Astrocyte (in vitro differentiated cells and primary cell): ENCODE measurements at regions not wholly inside any gene's neighbourhood (a gene's known extent, or its start where the extent isn't known, plus 50 kb on each side); places are given as distances from the start of the nearest gene placed in this dataset.
"Not testable (repeated sequence)": the region's sequence is repeated elsewhere in the genome, so short reads cannot be mapped to it uniquely, and the experiment has no call there.

ENCODE experiments used
- DNase-seq: peaks from one replicate; pipeline ENCODE4 v3.0.0-alpha.2; 2010; ENCODE audit warnings: low read depth
- FAIRE-seq: peaks from 2 replicates; lab custom pipeline; 2011; peaks lifted over from hg19 to GRCh38; lab: Jason Lieb, UNC
- H2AFZ ChIP-seq: 2 replicates; pipeline ENCODE4 v1.6.0; 2012; ENCODE audit warnings: low read depth, low read length, inconsistent platforms
- H3K27ac ChIP-seq: 2 replicates; pipeline ENCODE4 v1.5.1; 2011; ENCODE audit warnings: low read depth, low read length, inconsistent platforms
- H3K27me3 ChIP-seq: 2 replicates; pipeline ENCODE4 v1.6.0; 2011; ENCODE audit warnings: low read length, inconsistent platforms; ENCODE audit not compliant: insufficient read depth
- H3K36me3 ChIP-seq: 2 replicates; pipeline ENCODE4 v1.5.1; 2011; ENCODE audit warnings: low read length, inconsistent platforms; ENCODE audit not compliant: insufficient read depth
- H3K4me1 ChIP-seq: 2 replicates; pipeline ENCODE4 v1.5.1; 2011; ENCODE audit warnings: low read length, inconsistent platforms; ENCODE audit not compliant: insufficient read depth
- H3K4me2 ChIP-seq: 2 replicates; pipeline ENCODE4 v1.6.0; 2012; ENCODE audit warnings: low read length, inconsistent platforms
- H3K4me3 ChIP-seq: 2 replicates; pipeline ENCODE4 v1.5.1; 2011; ENCODE audit warnings: low read depth, mild to moderate bottlenecking, low read length, inconsistent platforms; ENCODE audit not compliant: insufficient read depth
- H3K79me2 ChIP-seq: 2 replicates; pipeline ENCODE4 v1.6.0; 2012; ENCODE audit warnings: mild to moderate bottlenecking, low read length, inconsistent platforms; ENCODE audit not compliant: insufficient read depth
- H3K9ac ChIP-seq: 2 replicates; pipeline ENCODE4 v1.6.0; 2012; ENCODE audit warnings: mild to moderate bottlenecking, low read length, inconsistent platforms
- H3K9me3 ChIP-seq: 2 replicates; pipeline ENCODE4 v1.5.1; 2012; ENCODE audit warnings: low read depth, mild to moderate bottlenecking, low read length, inconsistent platforms; ENCODE audit not compliant: insufficient read depth
- H4K20me1 ChIP-seq: 2 replicates; pipeline ENCODE4 v1.6.0; 2012; ENCODE audit warnings: low read length, inconsistent platforms; ENCODE audit not compliant: insufficient read depth
- H3K27ac Mint-ChIP-seq: one replicate; pipeline ENCODE4 v1.8.0; 2021; ENCODE audit warnings: mild to moderate bottlenecking, mixed read lengths; ENCODE audit not compliant: unreplicated experiment
- H3K27me3 Mint-ChIP-seq: one replicate; pipeline ENCODE4 v1.8.0; 2021; ENCODE audit warnings: low read depth, mixed read lengths; ENCODE audit not compliant: unreplicated experiment
- H3K36me3 Mint-ChIP-seq: one replicate; pipeline ENCODE4 v1.8.0; 2021; ENCODE audit warnings: low read depth, mixed read lengths; ENCODE audit not compliant: unreplicated experiment
- H3K4me1 Mint-ChIP-seq: one replicate; pipeline ENCODE4 v1.8.0; 2021; ENCODE audit warnings: low read depth, mixed read lengths; ENCODE audit not compliant: unreplicated experiment
- H3K4me3 Mint-ChIP-seq: one replicate; pipeline ENCODE4 v1.8.0; 2021; ENCODE audit warnings: mild to moderate bottlenecking, moderate library complexity, mixed read lengths; ENCODE audit not compliant: unreplicated experiment
- H3K9me3 Mint-ChIP-seq: one replicate; pipeline ENCODE4 v1.8.0; 2021; ENCODE audit warnings: mild to moderate bottlenecking, mixed read lengths; ENCODE audit not compliant: unreplicated experiment
- CTCF ChIP-seq: IDR thresholded peaks from 2 replicates; pipeline ENCODE4 v1.5.1; 2011; ENCODE audit warnings: low read depth, mild to moderate bottlenecking, inconsistent platforms, low read length, moderate library complexity; ENCODE audit not compliant: insufficient read depth
- EZH2 ChIP-seq: IDR thresholded peaks from 2 replicates; pipeline ENCODE4 v1.6.1; 2012; ENCODE audit warnings: mild to moderate bottlenecking, low read length, inconsistent platforms; ENCODE audit not compliant: insufficient read depth

GRCh38 chr4:161280929-161281328 lies 882.9 kb downstream of the FSTL5 start:
- no peak overlapping the region for H3K4me3 ChIP-seq
- H3K4me1 ChIP-seq: no peaks in the 10 kb centered on the region
- no peak overlapping the region for H3K27ac Mint-ChIP-seq
- H3K4me3 Mint-ChIP-seq: no peak overlapping the region
- H3K27me3 ChIP-seq: no peaks in the 10 kb centered on the region
- no peak overlapping the region for H2AFZ ChIP-seq
- H3K9me3 ChIP-seq: no peaks in the 10 kb centered on the region
- no peaks in the 10 kb centered on the region for H3K79me2 ChIP-seq
- no peaks in the 10 kb centered on the region for H3K4me1 Mint-ChIP-seq
- H3K4me2 ChIP-seq: no peak overlapping the region
- DNase-seq (no peak), FAIRE-seq (no peak)
- H3K36me3 ChIP-seq: no peaks in the 10 kb centered on the region
- no peaks in the 10 kb centered on the region for H4K20me1 ChIP-seq
- TF ChIP-seq CTCF: no peak
- TF ChIP-seq EZH2: no peak
- no peaks in the 10 kb centered on the region for H3K27me3 Mint-ChIP-seq
- peaks cover 2% of the 10 kb centered on the region for H3K36me3 Mint-ChIP-seq
- peaks cover 4% of the 10 kb centered on the region for H3K9me3 Mint-ChIP-seq
- H3K27ac ChIP-seq: no peak overlapping the region
- no peak overlapping the region for H3K9ac ChIP-seq

GRCh38 chr4:161279095-161279494 lies 884.7 kb downstream of the FSTL5 start:
- Mint-ChIP-seq H3K4me3 (no peak overlapping the region), H3K27ac (no peak overlapping the region)

GRCh38 chr4:161277150-161277787 lies 886.5 kb downstream of the FSTL5 start:
- H3K4me1 ChIP-seq, H3K4me2 ChIP-seq, FAIRE-seq, H3K27ac Mint-ChIP-seq, H4K20me1 ChIP-seq, H2AFZ ChIP-seq, H3K9me3 Mint-ChIP-seq, H3K36me3 ChIP-seq, H3K36me3 Mint-ChIP-seq, H3K4me1 Mint-ChIP-seq, H3K9me3 ChIP-seq, DNase-seq, H3K9ac ChIP-seq, H3K4me3 Mint-ChIP-seq, H3K4me3 ChIP-seq, H3K79me2 ChIP-seq, H3K27me3 ChIP-seq, H3K27ac ChIP-seq, H3K27me3 Mint-ChIP-seq: not testable (repeated sequence)

More at GRCh38 chr4:161279095-161279494, 884.7 kb downstream of the FSTL5 start:
- Histone ChIP-seq H3K4me2 (no peak overlapping the region), H4K20me1 (no peaks in the 10 kb centered on the region), H2AFZ (no peak overlapping the region), H3K79me2 (no peaks in the 10 kb centered on the region), H3K4me1 (no peaks in the 10 kb centered on the region), H3K27ac (no peak overlapping the region), H3K27me3 (no peaks in the 10 kb centered on the region), H3K9ac (no peak overlapping the region), H3K9me3 (no peaks in the 10 kb centered on the region), H3K4me3 (no peak overlapping the region), H3K36me3 (no peaks in the 10 kb centered on the region)
- TF ChIP-seq EZH2 (no peak), CTCF (no peak)
- DNase-seq: no peak
- peaks cover 2% of the 10 kb centered on the region for H3K36me3 Mint-ChIP-seq
- no peaks in the 10 kb centered on the region for H3K27me3 Mint-ChIP-seq
- H3K4me1 Mint-ChIP-seq: no peaks in the 10 kb centered on the region
- H3K9me3 Mint-ChIP-seq: peaks cover 4% of the 10 kb centered on the region
- FAIRE-seq: no peak
